ENCODE measurements at regions not wholly inside any gene's neighbourhood (a gene's known extent, or its start where the extent isn't known, plus 50 kb on each side); places are given as distances from the start of the nearest gene placed in this dataset.

DNA sequence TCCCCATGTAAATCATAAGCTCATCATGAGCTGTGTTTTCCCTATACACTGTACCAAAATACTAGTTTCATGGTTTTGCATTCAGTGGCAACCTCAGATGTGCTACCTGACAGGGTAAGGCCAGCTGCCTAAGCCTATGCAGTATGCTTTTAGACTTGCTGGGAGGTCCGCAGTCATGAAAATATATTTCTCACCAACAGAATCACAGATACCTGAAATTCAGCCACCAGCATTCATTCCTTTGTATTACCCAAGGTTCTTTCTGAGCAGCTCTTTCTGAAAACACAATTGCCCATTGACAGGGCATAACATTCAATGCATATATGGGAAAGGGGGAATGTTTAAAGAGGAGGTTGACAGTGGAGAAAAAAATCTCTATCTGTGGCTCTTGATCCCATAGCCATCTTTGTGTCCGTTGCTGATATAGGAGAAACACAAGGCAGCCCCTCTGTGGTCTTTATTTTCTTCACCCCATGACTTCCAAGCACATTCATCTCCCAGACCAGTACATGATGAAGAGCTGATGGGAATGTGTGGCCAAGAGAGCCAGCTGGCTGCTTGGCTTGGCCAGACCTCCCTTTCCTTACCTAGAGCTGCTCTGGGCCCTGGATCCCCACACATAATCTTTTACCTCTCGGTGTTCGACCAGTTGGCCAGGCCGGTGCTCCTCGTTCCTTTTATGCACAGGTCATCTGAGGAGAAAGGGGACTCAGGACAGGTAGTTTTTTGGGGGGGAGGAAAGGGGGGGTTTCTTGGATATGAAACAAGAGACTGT, 162.9 kb downstream of the KCNA5 start:
- 86 to 87% methylated on average over 1 to 3 of the region's 6 CpGs for WGBS, 2 experiments (ENCODE audit: insufficient coverage in 2 of 2)
- Histone ChIP-seq H3K4me3 (ENCODE audit: extremely low read depth, insufficient read depth, low read length, poor library complexity, severe bottlenecking) (no peak overlapping the region), H3K27ac (ENCODE audit: low read depth, low read length, severe bottlenecking) (no peak overlapping the region), H3K36me3 (ENCODE audit: control insufficient read depth, insufficient read depth, low read length) (no peaks in the 10 kb centered on the region), H3K9me3 (ENCODE audit: control insufficient read depth, low read length) (no peaks in the 10 kb centered on the region), H3K4me1 (ENCODE audit: control insufficient read depth, insufficient read depth, low read length, poor library complexity, severe bottlenecking) (no peaks in the 10 kb centered on the region)

DNA sequence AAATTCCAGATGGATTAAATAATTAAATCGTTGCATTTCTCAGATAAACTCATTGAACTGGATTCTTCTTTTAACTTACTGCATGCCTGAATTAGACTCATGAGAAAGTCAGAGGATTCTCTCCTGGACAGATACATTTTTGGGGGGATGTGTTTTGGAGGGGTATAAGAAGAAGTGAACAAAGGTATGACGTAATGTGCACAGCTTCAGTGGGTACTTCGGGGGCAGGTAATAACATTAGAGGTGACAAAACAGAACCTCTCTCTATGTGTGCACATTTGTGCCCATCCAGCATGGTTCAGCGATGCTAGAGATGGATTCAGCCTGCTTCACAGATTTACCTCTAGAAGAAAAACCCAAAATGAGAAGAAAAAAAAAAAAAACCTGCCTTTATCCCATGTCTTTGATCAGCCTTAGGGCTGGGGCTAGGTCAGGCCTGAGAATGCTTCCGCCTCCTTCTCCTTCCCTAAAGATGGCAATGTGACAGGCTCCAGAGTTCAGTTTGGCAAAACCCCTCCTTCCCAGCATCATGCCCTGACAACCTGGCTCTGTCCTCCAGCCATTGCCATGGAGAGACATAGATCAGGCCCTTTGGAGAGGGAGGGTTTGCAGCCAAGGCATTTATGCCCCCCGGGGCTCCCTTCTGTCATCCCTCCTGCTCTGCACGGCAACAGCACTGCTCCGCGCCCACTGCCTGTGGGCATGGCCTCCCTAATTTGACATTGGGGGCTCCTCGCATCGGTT, 166.7 kb downstream of the KCNA5 start:
- no peaks in the 10 kb centered on the region for H3K36me3 ChIP-seq (ENCODE audit: control insufficient read depth, insufficient read depth, low read length)
- no peak overlapping the region for H3K4me3 ChIP-seq (ENCODE audit: extremely low read depth, insufficient read depth, low read length, poor library complexity, severe bottlenecking)
- no peaks in the 10 kb centered on the region for H3K9me3 ChIP-seq (ENCODE audit: control insufficient read depth, low read length)
- no peak overlapping the region for H3K27ac ChIP-seq (ENCODE audit: low read depth, low read length, severe bottlenecking)
- WGBS, 2 experiments (ENCODE audit: insufficient coverage in 2 of 2): 88 to 95% methylated on average over 5 to 8 of the region's 11 CpGs
- H3K4me1 ChIP-seq (ENCODE audit: control insufficient read depth, insufficient read depth, low read length, poor library complexity, severe bottlenecking): no peaks in the 10 kb centered on the region

DNA sequence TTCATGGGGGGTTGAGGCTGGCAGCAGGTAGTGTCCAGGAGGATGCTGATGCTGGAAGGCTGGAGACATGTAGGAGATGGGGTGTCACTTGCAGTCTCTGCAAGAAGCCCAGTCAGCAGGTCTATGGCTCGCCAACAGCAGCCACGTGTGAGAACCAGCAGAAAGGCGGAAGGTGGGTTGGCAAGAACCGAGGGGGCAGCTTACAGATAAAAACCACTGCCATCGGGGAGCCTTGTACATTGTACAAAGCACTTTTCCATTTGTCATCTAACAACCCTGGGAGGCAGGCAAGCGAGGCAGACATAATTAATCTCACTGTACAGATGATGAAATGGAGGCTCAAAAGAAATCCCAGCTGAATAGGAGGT, 167.2 kb downstream of the KCNA5 start:
- WGBS, 2 experiments (ENCODE audit: insufficient coverage in 2 of 2): 93% methylated on average over 5 of the region's 6 CpGs; no CpG with 5 or more reads in 1 of the 2 experiments
- H3K27ac ChIP-seq (ENCODE audit: low read depth, low read length, severe bottlenecking): no peak overlapping the region

GRCh38 chr12:5213336-5213735, 169.7 kb downstream of the KCNA5 start:
- no peak overlapping the region for H3K27ac ChIP-seq (ENCODE audit: low read depth, low read length, severe bottlenecking)
- no peaks in the 10 kb centered on the region for H3K9me3 ChIP-seq (ENCODE audit: control insufficient read depth, low read length)
- WGBS, 2 experiments (ENCODE audit: insufficient coverage in 2 of 2): 83% methylated on average over 1 of the region's 2 CpGs
- H3K36me3 ChIP-seq (ENCODE audit: control insufficient read depth, insufficient read depth, low read length): no peaks in the 10 kb centered on the region
- H3K4me1 ChIP-seq (ENCODE audit: control insufficient read depth, insufficient read depth, low read length, poor library complexity, severe bottlenecking): no peaks in the 10 kb centered on the region
- no peak overlapping the region for H3K4me3 ChIP-seq (ENCODE audit: extremely low read depth, insufficient read depth, low read length, poor library complexity, severe bottlenecking)

More for the DNA sequence above, 167.2 kb downstream of the KCNA5 start:
- Histone ChIP-seq H3K4me3 (ENCODE audit: extremely low read depth, insufficient read depth, low read length, poor library complexity, severe bottlenecking) (no peak overlapping the region), H3K36me3 (ENCODE audit: control insufficient read depth, insufficient read depth, low read length) (no peaks in the 10 kb centered on the region), H3K4me1 (ENCODE audit: control insufficient read depth, insufficient read depth, low read length, poor library complexity, severe bottlenecking) (no peaks in the 10 kb centered on the region), H3K9me3 (ENCODE audit: control insufficient read depth, low read length) (no peaks in the 10 kb centered on the region)

DNA sequence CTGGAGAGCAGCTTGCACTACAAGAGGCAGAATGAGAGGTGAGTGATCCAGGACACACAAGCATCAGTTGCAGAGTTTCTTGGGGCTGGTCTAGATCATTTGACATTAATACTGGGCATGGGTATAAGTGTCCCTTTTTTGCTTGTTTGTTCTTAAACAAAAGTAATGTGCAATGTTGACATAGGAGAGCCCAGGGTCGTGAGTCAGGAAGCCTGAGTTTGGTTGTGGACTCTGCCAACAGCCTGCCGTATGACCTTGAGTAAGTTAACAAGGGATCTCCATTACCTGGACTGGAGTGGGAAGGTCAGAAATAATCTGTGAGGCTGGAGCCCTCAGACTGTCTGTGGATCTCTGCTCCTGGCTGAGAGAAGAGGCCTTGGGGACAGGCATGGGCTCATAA, 170.3 kb downstream of the KCNA5 start:
- H3K36me3 ChIP-seq (ENCODE audit: control insufficient read depth, insufficient read depth, low read length): no peaks in the 10 kb centered on the region
- WGBS, 2 experiments (ENCODE audit: insufficient coverage in 2 of 2): 85 to 100% methylated on average over 2 of the region's 2 CpGs
- H3K4me1 ChIP-seq (ENCODE audit: control insufficient read depth, insufficient read depth, low read length, poor library complexity, severe bottlenecking): no peaks in the 10 kb centered on the region
- H3K9me3 ChIP-seq (ENCODE audit: control insufficient read depth, low read length): no peaks in the 10 kb centered on the region
- H3K27ac ChIP-seq (ENCODE audit: low read depth, low read length, severe bottlenecking): no peak overlapping the region
- no peak overlapping the region for H3K4me3 ChIP-seq (ENCODE audit: extremely low read depth, insufficient read depth, low read length, poor library complexity, severe bottlenecking)

- Histone ChIP-seq H3K27ac (ENCODE audit: low read depth, low read length, severe bottlenecking) (no peak overlapping the region), H3K4me3 (ENCODE audit: extremely low read depth, insufficient read depth, low read length, poor library complexity, severe bottlenecking) (no peak overlapping the region), H3K9me3 (ENCODE audit: control insufficient read depth, low read length) (no peaks in the 10 kb centered on the region), H3K4me1 (ENCODE audit: control insufficient read depth, insufficient read depth, low read length, poor library complexity, severe bottlenecking) (no peaks in the 10 kb centered on the region), H3K36me3 (ENCODE audit: control insufficient read depth, insufficient read depth, low read length) (no peaks in the 10 kb centered on the region)
- WGBS, 2 experiments (ENCODE audit: insufficient coverage in 2 of 2): 86 to 91% methylated on average over 5 of the region's 6 CpGs
Observed at GRCh38 chr12:5217936-5218335, 174.3 kb downstream of the KCNA5 start.

- no peak overlapping the region for H3K4me3 ChIP-seq (ENCODE audit: extremely low read depth, insufficient read depth, low read length, poor library complexity, severe bottlenecking)
- H3K27ac ChIP-seq (ENCODE audit: low read depth, low read length, severe bottlenecking): no peak overlapping the region
- no peaks in the 10 kb centered on the region for H3K9me3 ChIP-seq (ENCODE audit: control insufficient read depth, low read length)
- WGBS, 2 experiments (ENCODE audit: insufficient coverage in 2 of 2): 100% methylated on average over 2 to 3 of the region's 3 CpGs
- H3K4me1 ChIP-seq (ENCODE audit: control insufficient read depth, insufficient read depth, low read length, poor library complexity, severe bottlenecking): no peaks in the 10 kb centered on the region
- no peaks in the 10 kb centered on the region for H3K36me3 ChIP-seq (ENCODE audit: control insufficient read depth, insufficient read depth, low read length)
Observed at GRCh38 chr12:5220099-5220498, 176.4 kb downstream of the KCNA5 start.

- Histone ChIP-seq H3K4me3 (ENCODE audit: extremely low read depth, insufficient read depth, low read length, poor library complexity, severe bottlenecking) (no peak overlapping the region), H3K4me1 (ENCODE audit: control insufficient read depth, insufficient read depth, low read length, poor library complexity, severe bottlenecking) (no peaks in the 10 kb centered on the region), H3K27ac (ENCODE audit: low read depth, low read length, severe bottlenecking) (no peak overlapping the region), H3K36me3 (ENCODE audit: control insufficient read depth, insufficient read depth, low read length) (no peaks in the 10 kb centered on the region), H3K9me3 (ENCODE audit: control insufficient read depth, low read length) (no peaks in the 10 kb centered on the region)
- 79 to 82% methylated on average over 3 of the region's 3 CpGs for WGBS, 2 experiments (ENCODE audit: insufficient coverage in 2 of 2)
Observed at GRCh38 chr12:5220835-5221234, 177.2 kb downstream of the KCNA5 start.

DNA sequence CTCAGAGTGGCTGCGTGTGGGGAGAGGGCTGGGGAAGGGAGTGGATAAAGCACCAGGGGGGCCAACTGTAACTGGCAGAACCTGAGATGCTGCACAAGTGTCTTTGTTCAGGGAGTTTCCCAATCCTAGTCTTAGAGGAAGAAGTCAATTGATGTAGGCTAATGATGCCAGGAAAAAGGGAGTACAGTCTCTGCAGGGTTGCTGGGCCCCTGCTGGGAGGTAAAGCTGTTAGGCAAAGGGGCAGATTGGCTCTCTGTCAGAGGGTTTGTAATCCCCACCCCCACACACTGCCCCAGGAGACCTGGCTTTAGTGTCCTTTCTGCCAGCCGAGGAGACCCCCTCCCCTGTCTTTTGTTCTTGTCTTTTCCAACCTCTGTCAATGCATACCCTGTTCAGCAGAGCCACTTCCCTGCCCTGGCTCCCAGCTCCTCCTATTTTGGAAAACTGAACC, 178.4 kb downstream of the KCNA5 start:
- no peaks in the 10 kb centered on the region for H3K4me1 ChIP-seq (ENCODE audit: control insufficient read depth, insufficient read depth, low read length, poor library complexity, severe bottlenecking)
- 10 to 25% methylated on average over 2 of the region's 2 CpGs for WGBS, 2 experiments (ENCODE audit: insufficient coverage in 2 of 2)
- no peaks in the 10 kb centered on the region for H3K9me3 ChIP-seq (ENCODE audit: control insufficient read depth, low read length)
- H3K4me3 ChIP-seq (ENCODE audit: extremely low read depth, insufficient read depth, low read length, poor library complexity, severe bottlenecking): no peak overlapping the region
- H3K36me3 ChIP-seq (ENCODE audit: control insufficient read depth, insufficient read depth, low read length): no peaks in the 10 kb centered on the region
- H3K27ac ChIP-seq (ENCODE audit: low read depth, low read length, severe bottlenecking): no peak overlapping the region

DNA sequence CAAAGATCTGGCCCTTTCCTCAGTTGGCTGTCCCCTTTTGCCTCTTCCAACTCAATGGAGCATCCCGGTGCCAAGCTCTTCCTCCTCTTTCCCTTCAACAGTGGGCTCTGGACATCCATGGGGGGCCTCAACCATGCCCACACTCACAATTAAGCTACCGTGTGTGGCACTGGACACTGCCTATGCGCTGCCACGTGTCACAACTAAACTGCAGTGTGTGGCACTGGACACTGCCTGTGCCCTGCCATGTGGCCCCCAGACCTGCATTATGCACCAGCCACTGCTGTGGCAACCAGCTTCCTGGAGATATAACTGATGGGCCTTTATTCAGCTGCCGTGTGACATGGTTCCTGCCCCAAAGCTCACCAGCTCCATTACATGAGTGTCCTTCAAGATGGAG, 179.1 kb downstream of the KCNA5 start:
- H3K27ac ChIP-seq (ENCODE audit: low read depth, low read length, severe bottlenecking): no peak overlapping the region
- 91 to 93% methylated on average over 4 to 5 of the region's 5 CpGs for WGBS, 2 experiments (ENCODE audit: insufficient coverage in 2 of 2)
- no peaks in the 10 kb centered on the region for H3K36me3 ChIP-seq (ENCODE audit: control insufficient read depth, insufficient read depth, low read length)
- H3K4me1 ChIP-seq (ENCODE audit: control insufficient read depth, insufficient read depth, low read length, poor library complexity, severe bottlenecking): no peaks in the 10 kb centered on the region
- H3K9me3 ChIP-seq (ENCODE audit: control insufficient read depth, low read length): no peaks in the 10 kb centered on the region
- no peak overlapping the region for H3K4me3 ChIP-seq (ENCODE audit: extremely low read depth, insufficient read depth, low read length, poor library complexity, severe bottlenecking)

- no peaks in the 10 kb centered on the region for H3K4me1 ChIP-seq (ENCODE audit: control insufficient read depth, insufficient read depth, low read length, poor library complexity, severe bottlenecking)
- 91 to 95% methylated on average over 1 to 3 of the region's 3 CpGs for WGBS, 2 experiments (ENCODE audit: insufficient coverage in 2 of 2)
- H3K36me3 ChIP-seq (ENCODE audit: control insufficient read depth, insufficient read depth, low read length): no peaks in the 10 kb centered on the region
- no peak overlapping the region for H3K27ac ChIP-seq (ENCODE audit: low read depth, low read length, severe bottlenecking)
- H3K4me3 ChIP-seq (ENCODE audit: extremely low read depth, insufficient read depth, low read length, poor library complexity, severe bottlenecking): no peak overlapping the region
- peaks cover 6% of the 10 kb centered on the region for H3K9me3 ChIP-seq (ENCODE audit: control insufficient read depth, low read length)
Observed at GRCh38 chr12:5223881-5224280, 180.2 kb downstream of the KCNA5 start.

Data from mesodermal cell (in vitro differentiated cells).